GM19240 (cell line): ENCODE measurements at regions not wholly inside any gene's neighbourhood (a gene's known extent, or its start where the extent isn't known, plus 50 kb on each side); places are given as distances from the start of the nearest gene placed in this dataset.
"Not testable (repeated sequence)": the region's sequence is repeated elsewhere in the genome, so short reads cannot be mapped to it uniquely, and the experiment has no call there.

ENCODE experiments used
- DNase-seq: peaks from one replicate; pipeline ENCODE4 v3.0.0; 2011; ENCODE audit warnings: low spot score; ENCODE audit not compliant: insufficient read length

DNA sequence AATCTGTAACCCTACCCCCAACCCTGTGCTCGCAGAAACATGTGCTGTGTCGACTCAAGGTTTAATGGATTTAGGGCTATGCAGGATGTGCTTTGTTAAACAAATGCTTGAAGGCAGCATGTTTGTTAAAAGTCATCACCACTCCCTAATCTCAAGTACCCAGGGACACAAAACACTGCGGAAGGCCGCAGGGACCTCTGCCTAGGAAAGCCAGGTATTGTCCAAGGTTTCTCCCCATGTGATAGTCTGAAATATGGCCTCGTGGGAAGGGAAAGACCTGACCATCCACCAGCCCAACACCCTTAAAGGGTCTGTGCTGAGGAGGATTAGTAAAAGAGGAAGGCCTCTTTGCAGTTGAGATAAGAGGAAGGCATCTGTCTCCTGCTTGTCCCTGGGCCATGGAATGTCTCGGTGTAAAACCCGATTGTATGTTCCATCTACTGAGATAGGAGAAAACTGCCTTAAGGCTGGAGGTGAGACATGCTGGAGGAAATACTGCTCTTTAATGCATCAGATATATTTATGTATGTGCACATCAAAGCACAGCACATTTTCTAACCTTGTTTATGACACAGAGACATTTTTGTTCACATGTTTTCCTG lies 94.4 kb downstream of the LSM3 start:
- DNase-seq, result not testable (repeated sequence)

DNA sequence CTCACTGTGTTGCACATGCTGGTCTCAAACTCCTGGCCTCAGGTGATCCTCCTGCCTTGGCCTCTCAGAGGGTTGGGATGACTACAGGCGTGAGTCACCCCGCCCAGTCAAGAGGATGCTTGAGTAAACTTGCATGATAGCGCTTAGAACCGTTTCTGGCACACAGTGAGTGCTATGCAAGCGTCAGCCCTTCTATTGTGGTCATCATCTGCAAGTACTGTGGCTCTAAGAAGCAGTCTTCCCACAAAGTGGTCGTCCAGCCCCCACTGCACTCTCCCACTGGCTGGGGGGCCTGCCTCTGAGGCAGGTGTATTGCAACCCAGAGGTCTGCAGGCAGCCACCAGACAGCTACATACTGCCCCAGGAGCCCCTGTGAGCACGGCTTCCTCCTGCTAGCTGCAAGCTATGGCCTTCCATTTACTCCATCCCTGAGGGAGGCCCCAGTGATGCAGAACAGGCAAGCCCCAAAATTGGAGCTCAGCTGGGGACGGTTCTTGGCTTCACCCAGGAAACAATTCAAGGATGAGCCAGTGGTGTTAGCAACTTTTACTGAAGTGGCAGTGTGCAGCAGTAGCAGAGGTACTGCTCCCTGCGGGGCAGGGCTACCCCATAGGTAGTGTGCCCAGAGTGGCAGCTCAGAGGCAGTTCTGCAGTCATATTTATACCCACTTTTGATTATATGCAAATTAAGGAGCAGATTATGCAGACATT lies 95.4 kb downstream of the LSM3 start:
- no peak for DNase-seq

DNA sequence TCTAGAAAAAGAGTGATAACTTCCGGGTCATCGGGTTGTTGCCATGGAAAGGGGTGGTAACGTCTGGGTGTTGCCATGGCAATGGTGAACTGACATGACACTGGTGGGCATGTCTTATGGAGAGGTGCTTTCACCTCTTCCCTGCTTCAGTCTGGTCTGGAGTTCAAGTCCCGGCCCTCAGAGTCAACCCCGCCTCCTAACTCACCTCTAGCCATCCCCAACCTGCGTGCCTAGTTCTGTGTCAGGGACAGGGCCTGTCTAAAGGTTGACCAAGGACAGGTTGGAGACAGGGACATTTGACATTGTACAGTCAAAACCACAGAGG lies 96.0 kb downstream of the LSM3 start:
- DNase-seq, result no peak

DNA sequence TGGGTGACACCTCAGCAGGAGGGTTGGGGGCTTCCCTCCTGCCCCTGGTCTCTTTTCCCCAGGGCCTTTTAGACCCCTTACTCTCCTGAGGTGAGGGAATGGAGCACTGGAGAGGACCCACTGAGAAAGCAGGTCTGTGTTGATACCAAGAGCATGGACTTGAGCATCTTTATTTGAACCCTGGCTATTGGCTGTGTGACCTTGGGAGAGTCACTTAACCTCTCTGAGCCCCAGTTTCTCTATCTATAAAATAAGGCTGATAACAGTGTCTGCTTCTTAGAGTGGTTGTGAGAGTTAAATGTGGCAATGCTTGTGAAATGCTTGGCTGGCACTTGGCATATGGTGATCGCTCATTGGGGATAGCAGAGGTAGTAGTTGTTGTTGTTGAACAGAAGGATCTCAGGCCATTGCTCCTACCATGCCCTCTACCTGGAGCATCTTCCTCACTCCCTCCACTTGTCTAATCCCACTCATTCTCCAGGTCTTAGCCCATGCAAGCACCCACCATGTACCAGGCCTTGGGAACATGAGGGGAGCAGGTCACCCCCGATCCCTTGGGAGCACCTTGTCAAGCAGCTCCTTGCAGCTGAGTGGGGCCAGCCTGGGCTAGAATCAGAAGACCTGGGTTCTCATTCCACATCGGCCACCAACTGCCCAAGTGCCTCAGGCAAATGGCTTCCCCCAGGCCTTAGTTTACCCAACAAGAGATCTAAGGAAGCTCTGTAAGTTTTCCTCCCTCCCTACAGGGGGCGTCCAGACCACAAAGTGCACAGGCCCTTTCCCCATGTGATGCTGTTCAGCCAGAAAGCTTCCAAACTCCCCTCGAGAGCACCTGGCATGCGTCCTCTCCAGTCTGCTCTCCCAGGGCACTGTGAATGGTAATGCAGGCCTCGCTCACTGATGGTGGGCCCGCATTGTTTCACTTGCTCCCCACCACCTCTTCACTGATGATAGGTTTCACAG lies 96.7 kb downstream of the LSM3 start:
- no peak for DNase-seq

DNA sequence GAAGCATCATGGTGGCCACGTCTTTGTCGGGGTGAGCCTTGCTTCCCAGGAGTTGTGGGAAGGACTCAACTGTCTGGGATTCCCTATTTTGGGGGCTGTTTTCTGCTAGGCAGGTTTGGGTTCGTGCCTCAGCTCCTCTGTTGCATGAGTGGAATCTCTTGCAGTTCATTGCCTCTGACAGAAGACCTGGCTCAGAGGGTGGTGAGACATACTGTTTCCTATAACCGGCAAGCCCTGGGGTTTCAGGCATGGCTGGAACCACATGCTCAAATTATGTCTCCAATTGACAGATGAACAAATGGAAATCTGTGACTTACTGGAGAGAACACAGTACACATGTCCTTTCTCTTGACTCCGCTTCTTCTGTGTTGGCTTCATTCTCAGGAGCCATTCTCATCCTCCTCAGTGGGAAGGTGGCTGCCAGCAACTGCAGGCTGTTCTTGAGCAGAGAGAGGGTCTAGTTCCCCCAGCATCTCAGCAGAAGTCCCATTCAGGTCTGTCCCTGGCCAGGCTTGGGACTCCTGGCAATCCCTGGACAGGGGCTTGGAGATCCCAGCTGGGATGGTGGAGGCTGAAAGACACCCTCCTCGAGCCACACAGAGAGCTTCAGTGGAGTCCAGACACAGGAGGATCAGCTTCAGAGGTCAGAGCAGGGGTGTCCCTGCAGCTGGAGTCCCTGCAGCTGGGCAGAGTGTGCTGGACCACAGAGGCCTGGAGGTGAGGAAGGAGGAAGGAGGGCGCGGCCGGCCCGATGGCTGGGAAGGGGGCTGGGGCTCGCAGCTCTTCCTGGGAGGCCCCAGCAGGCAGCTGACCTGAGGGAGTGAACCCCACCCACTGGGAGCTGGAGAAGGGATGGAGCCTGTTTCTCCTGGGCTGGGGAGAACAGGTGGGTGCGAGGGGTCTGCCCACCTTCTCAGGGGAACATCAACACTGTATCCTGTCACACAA lies 97.6 kb downstream of the LSM3 start:
- DNase-seq, result no peak

DNA sequence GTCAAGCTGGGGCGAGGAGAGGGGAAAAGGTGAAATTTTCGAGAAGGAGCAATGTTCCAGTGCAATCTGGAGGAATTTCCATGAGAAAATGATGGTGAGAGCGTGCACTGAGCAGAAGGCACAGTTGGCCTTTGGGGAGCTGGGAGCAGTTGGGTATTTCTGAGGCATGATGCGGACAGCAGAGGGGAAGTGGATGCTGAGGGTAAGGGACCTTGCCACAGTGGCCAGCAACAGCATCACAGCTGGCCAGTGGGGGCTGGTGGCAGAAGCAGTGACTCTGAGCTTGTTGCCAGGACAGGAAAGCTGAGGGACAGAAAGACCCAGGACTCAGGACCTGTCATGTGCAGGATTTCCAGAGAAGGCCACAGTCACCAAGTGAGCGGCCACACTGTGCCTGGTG lies 98.9 kb downstream of the LSM3 start:
- no peak for DNase-seq

DNA sequence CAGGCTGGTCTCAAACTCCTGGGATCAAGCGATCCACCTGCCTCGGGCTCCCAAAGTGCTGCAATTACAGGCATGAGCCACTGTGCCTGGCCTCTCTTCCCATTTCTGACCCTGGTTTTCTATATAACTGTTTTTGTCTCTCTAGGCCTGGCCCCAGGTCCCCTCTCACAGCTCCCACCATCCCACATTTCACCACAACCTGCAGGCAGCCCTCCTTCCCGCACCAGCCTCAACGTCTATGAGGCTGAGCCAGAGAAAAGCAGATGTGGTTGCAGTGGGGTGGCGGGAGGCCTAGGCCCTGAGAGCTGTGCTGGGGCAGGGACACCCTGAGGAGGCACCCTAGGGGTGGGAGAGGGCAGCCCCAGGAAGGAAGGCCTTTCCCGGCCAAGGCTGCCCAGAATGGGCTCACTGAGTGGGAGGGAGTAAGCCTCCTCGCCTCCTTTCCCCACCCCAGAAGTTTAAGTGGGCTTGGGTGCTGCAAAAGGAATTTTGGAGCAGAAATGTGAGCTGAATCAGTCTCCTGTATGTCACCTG lies 99.7 kb downstream of the LSM3 start:
- no peak for DNase-seq

DNA sequence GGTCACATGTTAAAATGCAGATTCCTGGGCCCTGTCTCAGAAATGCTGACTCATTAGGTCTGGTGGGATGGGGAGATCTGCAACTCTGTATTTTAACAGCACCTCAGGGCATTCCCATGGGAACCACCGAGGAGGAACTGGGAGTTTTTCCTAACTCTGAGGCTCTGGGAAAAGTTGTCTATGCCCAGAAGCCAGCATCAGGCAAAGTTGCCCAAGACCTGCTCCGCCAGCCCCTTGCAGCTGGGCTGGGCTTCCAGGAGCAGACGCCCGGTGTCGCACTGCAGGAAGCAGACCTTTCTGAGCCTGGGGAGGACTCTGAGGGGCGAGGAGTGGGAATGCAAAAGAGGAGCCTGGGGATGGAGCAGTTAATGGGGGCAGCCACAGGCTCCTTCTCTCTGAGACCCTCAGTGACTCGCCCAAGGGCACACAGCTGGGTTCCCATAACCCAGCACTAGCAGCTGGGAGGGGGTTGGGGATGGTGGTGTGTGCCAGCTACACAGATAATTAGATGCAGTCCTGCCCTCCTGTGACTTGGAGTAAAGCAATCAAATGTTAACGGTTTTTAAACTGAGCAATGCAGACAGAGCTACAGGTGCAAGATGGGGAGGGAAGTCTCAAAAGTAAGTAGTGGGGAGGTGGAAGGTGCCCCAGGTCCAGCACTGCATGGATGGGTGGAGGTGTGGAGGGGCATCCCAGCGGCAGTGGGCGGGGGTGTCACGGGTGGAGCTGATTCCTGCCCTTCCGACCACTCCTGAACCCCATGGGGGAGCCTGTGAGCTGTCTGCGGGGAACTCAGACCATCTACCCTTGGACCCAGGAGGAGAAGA lies 100.4 kb downstream of the LSM3 start:
- no peak for DNase-seq

DNA sequence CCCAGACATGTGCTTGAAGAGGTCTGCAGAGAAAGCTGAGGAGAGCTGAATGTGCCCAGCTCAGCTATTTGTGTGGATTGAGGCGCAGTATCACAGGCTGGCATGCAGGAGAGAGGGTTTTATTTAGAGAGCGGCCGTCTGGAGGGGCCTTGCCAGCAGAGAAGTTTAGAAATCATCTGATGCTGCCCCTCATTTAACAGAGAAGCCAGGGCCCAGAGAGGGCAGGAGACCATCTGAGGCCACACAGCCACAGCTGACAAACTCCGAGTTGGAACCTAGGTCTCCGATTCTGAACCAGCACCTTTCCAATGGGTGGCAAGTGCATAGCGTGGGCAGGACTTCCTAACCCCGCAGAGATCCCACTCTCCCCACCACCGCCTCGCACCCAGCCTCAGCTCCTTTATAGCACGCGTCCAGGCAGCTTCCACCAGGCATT lies 101.0 kb downstream of the LSM3 start:
- no peak for DNase-seq

DNA sequence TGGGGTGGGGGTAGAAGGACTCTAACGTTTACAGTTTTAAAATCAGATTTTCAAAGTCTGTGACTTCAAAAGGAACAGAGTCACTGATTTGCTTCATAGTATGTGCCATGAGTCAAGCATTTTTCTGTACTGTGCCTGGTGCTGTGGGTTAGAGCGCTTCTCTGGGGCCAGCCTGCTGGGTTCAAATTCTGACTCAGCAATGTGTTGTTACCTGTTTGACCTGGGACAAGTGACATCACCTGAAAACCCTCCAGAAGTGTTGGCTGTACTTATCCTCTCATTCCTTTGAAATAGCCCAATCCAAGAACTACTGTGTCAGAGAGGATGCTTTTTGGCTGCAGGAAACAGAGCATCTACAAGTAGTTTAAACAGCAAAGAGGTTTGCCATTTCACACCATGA lies 101.7 kb downstream of the LSM3 start:
- DNase-seq, result no peak

DNA sequence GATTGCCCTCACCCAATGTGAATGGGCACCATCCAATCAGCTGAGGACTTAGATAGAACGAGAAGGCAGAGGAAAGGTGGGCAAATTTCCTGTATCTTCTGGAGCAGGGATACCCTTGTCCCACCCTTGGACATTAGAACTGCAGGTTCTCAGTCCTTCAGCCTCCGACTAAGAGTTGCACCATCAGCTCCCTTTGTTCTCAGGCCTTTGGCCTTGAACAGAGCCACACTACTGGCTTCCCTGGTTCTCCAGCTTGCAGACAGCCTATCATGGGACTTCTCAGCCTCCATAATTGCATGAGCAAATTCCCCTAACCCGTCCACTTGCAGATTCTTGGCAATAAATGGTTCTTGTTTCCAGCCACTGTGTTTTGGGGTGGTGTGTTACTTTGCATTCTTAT lies 102.4 kb downstream of the LSM3 start:
- DNase-seq, result no peak

DNA sequence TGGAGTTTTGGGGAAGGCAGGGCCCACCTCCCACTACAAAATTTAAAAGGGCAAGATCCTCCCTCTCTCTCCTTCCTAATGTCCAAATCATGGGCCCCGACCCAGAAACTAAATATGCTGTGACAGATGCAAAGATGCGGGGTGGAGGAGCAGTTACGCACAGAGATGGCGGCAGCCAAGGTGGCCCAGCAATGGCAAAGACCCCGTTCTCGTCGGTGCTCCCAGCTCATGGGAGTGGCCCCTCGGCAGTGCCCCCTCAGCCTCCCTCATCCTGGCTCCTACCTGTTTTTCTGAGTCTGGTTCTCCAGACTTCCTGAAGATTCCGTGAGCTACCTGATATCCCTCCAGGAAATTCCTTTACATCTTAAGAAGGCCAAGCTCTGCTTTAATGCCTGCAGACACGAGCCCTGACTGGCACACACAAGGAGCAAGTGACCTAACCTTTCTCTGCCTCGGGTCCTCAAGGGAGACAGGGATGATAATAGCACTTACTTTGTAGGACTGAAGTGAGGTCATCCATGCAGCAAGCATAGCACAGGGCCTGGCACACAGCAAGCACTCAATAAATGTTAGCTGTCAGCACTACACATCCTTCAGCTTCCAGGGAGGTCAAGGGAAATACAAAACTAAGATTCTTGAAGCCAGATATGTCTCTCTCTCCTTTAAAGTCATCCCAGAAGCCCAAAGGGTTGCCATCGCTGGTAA lies 103.5 kb downstream of the LSM3 start:
- DNase-seq, result no peak

DNA sequence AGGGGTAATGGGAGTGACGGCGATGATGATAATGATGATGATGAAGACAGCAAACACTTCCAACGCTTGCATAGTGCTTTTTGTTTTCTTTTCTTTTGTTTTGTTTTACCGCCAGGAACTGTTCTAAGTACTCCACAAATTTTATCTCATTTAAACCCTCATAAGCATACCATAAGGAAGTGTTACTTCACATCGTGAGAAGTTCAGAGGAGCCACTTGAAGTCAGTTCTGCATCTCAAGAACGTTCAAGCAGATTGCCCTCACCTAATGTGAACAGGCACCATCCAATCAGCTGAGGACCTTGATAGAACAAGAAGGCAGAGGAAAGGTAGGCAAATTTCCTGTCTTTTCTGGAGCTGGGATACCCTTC lies 104.1 kb downstream of the LSM3 start:
- no peak for DNase-seq

DNA sequence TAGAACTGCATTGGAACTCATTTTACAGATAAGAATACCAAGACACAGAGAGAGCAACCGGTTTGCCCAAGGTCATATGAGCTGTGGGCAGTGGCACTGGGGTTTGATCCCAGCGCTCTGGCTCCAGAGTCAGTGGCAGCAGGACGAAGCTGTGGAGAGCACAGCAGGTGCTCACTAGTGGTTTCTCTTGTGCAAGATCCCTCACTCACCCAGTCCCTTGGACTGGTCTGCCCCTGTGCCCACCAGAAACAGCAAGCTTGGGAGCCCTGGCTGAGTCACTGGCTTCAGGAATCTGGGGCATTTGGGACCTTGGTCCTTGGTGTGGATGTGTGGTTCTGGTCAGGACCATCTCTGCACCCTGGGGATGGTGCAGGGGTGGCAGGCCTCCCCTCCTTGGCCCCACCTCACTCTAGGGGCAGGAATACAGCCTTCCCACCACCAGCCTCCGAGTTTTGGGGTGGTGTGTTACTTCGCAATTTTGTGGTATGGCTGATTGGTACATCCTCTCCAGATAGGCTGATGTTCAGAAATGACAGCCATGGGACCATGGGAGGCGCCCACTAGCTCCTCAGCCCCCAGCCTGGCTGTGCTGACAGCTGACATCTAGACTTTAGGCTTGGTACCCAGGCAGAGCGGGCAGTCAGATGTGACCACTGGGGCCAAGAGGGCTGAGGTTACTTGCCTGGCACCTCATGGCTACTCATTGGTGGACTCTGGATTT lies 104.6 kb downstream of the LSM3 start:
- DNase-seq, result no peak

DNA sequence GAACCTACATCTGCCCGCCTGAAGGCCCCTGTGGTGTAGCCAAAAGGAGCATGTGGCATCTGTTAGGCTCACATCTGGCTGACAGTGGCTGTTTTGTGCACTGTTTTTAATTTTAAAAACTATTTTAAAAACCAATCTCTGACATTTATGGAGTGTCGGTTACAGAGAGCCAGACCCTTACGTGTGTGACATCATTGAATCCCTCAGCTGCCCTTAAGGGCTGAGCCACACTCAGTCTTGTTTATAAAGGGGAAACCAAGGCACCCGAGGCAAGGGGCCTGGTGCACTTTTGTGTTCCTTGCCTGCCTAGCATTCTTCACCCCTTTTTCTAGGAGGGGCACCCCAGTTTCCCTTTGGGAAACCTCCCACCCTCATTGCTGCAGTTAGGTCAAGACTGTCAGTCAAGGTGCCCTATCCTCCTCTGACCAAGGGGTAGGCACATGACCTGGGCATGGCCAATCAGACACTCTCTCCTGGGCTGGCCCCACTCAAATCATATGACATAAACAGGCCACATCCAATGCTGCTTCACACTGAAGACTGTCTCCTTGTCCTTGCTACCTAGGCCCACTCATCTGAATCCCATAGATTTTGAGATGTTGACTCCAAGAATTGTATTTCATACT lies 105.3 kb downstream of the LSM3 start:
- DNase-seq, result no peak

DNA sequence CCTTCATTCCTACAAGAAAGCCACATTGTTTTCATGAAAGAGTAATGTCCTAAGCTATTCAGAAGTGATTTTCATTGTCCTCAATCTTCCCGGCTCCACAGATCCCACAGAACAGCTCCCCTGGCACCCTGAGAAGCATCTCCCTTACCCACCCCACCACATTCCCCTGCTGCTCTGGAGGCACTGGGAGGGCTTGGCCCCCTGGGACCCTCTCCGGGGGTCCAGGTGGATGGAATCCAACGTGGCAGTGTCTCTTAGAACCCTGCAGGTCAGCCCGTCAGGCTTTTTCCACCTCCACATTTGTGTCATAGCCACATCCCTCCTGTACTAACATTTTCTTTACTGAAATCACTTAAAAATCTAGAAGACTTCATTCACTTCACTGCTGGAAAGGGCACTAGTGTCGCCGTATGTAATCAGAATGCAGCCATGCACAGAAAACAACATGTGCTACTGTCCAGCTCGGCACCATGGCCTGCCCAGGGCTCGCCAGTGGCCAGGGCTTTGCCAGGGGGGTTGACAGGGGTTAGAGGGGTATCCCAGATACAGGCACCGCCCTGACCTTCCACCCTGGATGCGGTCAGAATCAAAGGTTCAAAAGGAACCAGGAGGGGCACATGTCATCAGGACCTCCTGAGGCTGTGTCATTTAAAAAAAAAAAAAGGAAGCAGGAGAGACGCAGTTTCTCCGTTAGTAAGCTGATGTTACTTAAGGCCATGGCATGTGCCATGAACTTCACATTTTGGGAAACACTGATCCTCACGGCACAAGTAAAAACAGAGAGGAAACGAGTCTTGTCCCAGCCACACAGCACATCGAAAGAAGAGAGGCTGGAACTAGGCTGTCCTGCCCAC lies 106.3 kb downstream of the LSM3 start:
- DNase-seq, result no peak

DNA sequence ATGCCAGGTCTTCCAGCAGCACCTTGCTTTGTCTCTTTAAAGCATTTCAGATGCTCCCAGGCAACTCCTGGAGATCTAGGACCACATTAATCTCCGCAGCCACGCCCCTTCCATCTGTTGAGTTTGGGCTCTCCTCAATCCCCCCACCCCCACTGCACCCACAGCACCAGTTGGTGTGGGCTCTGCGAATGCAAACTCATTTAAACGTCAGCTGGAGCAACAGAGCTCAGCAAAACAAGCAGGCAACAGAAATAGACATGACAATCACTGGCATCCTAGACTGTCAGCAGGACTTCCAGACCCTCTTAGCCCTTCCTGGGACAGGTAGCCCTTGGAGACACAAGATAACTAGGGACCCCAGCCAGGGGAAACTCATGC lies 106.9 kb downstream of the LSM3 start:
- no peak for DNase-seq
